CD14-positive monocyte (primary cell): ENCODE measurements at regions not wholly inside any gene's neighbourhood (a gene's known extent, or its start where the extent isn't known, plus 50 kb on each side); places are given as distances from the start of the nearest gene placed in this dataset.

Source experiments
- DNase-seq, 3 donors: peaks; one replicate each; pipeline ENCODE4 v3.0.0-alpha.2; 2011 to 2022
- H2AFZ ChIP-seq: 2 replicates; pipeline ENCODE4 v1.6.0; 2012; ENCODE audit warnings: mild to moderate bottlenecking, low read depth, low read length, inconsistent platforms; ENCODE audit not compliant: insufficient read depth, poor library complexity, severe bottlenecking
- H3K27ac ChIP-seq, 2 donors: 1 replicate in 1 of 2; 2 replicates in 1 of 2; pipeline ENCODE4 v1.5.1; 2012 to 2013; ENCODE audit warnings: low read length in 2 of 2, control low read depth in 1 of 2, inconsistent platforms in 1 of 2, low read depth in 1 of 2, mild to moderate bottlenecking in 1 of 2
- H3K27me3 ChIP-seq, 2 donors: one replicate each; pipeline versions ENCODE4 v1.6.0 to v1.6.1; 2011 to 2013; ENCODE audit warnings: low read length in 2 of 2; ENCODE audit not compliant: control insufficient read depth in 2 of 2, insufficient read depth in 2 of 2
- H3K36me3 ChIP-seq, 2 donors: replicated peaks in 1 of 2; 1 replicate in 1 of 2; 2 replicates in 1 of 2; pipeline versions ENCODE4 v1.5.1 to v1.6.1; 2012 to 2013; ENCODE audit warnings: low read length in 2 of 2, control low read depth in 1 of 2, inconsistent platforms in 1 of 2, mild to moderate bottlenecking in 1 of 2; ENCODE audit not compliant: insufficient read depth in 2 of 2, control insufficient read depth in 1 of 2
- H3K4me1 ChIP-seq, 2 donors: 1 replicate in 1 of 2; 2 replicates in 1 of 2; pipeline versions ENCODE4 v1.5.1 to v1.6.1; 2012 to 2013; ENCODE audit warnings: low read length in 2 of 2, control low read depth in 1 of 2, inconsistent platforms in 1 of 2, mild to moderate bottlenecking in 1 of 2, moderate library complexity in 1 of 2; ENCODE audit not compliant: insufficient read depth in 2 of 2, control insufficient read depth in 1 of 2
- H3K4me2 ChIP-seq: replicated peaks from 2 replicates; pipeline ENCODE3; 2012; ENCODE audit warnings: low read length, moderate library complexity, mild to moderate bottlenecking; ENCODE audit not compliant: poor library complexity, severe bottlenecking; ENCODE audit errors: extremely low read depth
- H3K4me3 ChIP-seq, 3 experiments: fragments of 200-600 bp in 1 of 3; sonication (generic) in 1 of 3; replicated peaks in 1 of 3; 1 replicate in 2 of 3; 2 replicates in 1 of 3; pipeline ENCODE4 v1.5.1; 2011 to 2013; ENCODE audit warnings: low read length in 3 of 3, mild to moderate bottlenecking in 3 of 3, control low read depth in 2 of 3, low read depth in 2 of 3, inconsistent platforms in 1 of 3, moderate library complexity in 1 of 3
- H3K79me2 ChIP-seq: 2 replicates; pipeline ENCODE4 v1.6.0; 2012; ENCODE audit warnings: mild to moderate bottlenecking, control low read depth, inconsistent platforms, low read length, moderate library complexity; ENCODE audit not compliant: insufficient read depth
- H3K9ac ChIP-seq: 2 replicates; pipeline ENCODE4 v1.6.0; 2017; ENCODE audit warnings: low read length, mild to moderate bottlenecking; ENCODE audit not compliant: insufficient read depth, poor library complexity, severe bottlenecking
- H3K9me3 ChIP-seq, 2 donors: replicated peaks in 1 of 2; 1 replicate in 1 of 2; 2 replicates in 1 of 2; pipeline versions ENCODE4 v1.5.1 to v1.6.1; 2012 to 2013; ENCODE audit warnings: low read length in 2 of 2, control low read depth in 1 of 2; ENCODE audit not compliant: control insufficient read depth in 1 of 2, insufficient read depth in 1 of 2
- H4K20me1 ChIP-seq: 2 replicates; pipeline ENCODE4 v1.6.0; 2012; ENCODE audit warnings: mild to moderate bottlenecking, low read length, control low read depth, moderate library complexity; ENCODE audit not compliant: insufficient read depth
- H3K27ac Mint-ChIP-seq, 7 donors: one replicate each; pipeline ENCODE4 v1.8.0; 2020; ENCODE audit warnings: mild to moderate bottlenecking in 7 of 7, mixed read lengths in 7 of 7, moderate library complexity in 6 of 7, inconsistent platforms in 2 of 7
- H3K27me3 Mint-ChIP-seq, 3 donors: one replicate each; pipeline ENCODE4 v1.8.0; 2021 to 2022; ENCODE audit warnings: low read depth in 3 of 3, mild to moderate bottlenecking in 3 of 3, mixed read lengths in 3 of 3, moderate library complexity in 3 of 3, inconsistent platforms in 1 of 3
- H3K36me3 Mint-ChIP-seq, 2 donors: one replicate each; pipeline ENCODE4 v1.8.0; 2020; ENCODE audit warnings: mixed read lengths in 2 of 2, inconsistent platforms in 1 of 2, mild to moderate bottlenecking in 1 of 2
- H3K4me1 Mint-ChIP-seq: one replicate; pipeline ENCODE4 v1.8.0; 2020; ENCODE audit warnings: mild to moderate bottlenecking, mixed read lengths
- H3K4me3 Mint-ChIP-seq, 2 donors: one replicate each; pipeline ENCODE4 v1.8.0; 2020; ENCODE audit warnings: mild to moderate bottlenecking in 2 of 2, mixed read lengths in 2 of 2, moderate library complexity in 1 of 2
- H3K9me3 Mint-ChIP-seq, 7 donors: one replicate each; pipeline ENCODE4 v1.8.0; 2020 to 2022; ENCODE audit warnings: mixed read lengths in 7 of 7, mild to moderate bottlenecking in 6 of 7, moderate library complexity in 6 of 7, inconsistent platforms in 2 of 7
- CTCF ChIP-seq: fragments of 200-600 bp; IDR thresholded peaks from one replicate; pipeline ENCODE4 v1.8.0; 2022; ENCODE audit warnings: antibody characterized with exemption, mild to moderate bottlenecking
- WGBS: methylation state at CpG from one replicate; pipeline ENCODE4 v1.1.5; 2013; ENCODE audit warnings: missing lambda C conversion rate; ENCODE audit not compliant: insufficient coverage; 5-methylcytosine and 5-hydroxymethylcytosine counted together
- intact Hi-C, 2 donors: fragments of 100-400 bp; cut with micrococcal nuclease; formaldehyde crosslinking; loops; one replicate each; pipeline versions ENCODE4 v1.15.0 to v1.15.1; 2023

- intact Hi-C loops = no loop called here
- Mint-ChIP-seq H3K4me3 (no peak overlapping the region), H3K36me3 (no peaks in the 10 kb centered on the region), H3K27ac (no peak overlapping the region), H3K27me3 (no peaks in the 10 kb centered on the region), H3K9me3 (peaks cover 0 to 4% (median 3%) of the 10 kb centered on the region in 7 donors), H3K4me1 (no peaks in the 10 kb centered on the region)
- no peaks in the 10 kb centered on the region for H4K20me1 ChIP-seq
- H3K79me2 ChIP-seq = no peaks in the 10 kb centered on the region
- WGBS = 83% methylated on average over 1 of the region's 2 CpGs
- no peak overlapping the region for H3K4me3 ChIP-seq
- H3K27ac ChIP-seq = no peak overlapping the region
- TF ChIP-seq CTCF = no peak
- H3K9ac ChIP-seq = no peak overlapping the region
- H3K27me3 ChIP-seq = no peaks in the 10 kb centered on the region
- DNase-seq = no peak
- no peaks in the 10 kb centered on the region for H3K4me1 ChIP-seq
- no peak overlapping the region for H2AFZ ChIP-seq
- no peak overlapping the region for H3K4me2 ChIP-seq
- no peaks in the 10 kb centered on the region for H3K36me3 ChIP-seq
- H3K9me3 ChIP-seq = no peaks in the 10 kb centered on the region
These were observed 1453.4 kb downstream of the STIM2 start for GRCh38 chr4:28313729-28314713.

GRCh38 chr4:28317221-28317620, 1456.6 kb downstream of the STIM2 start:
- Mint-ChIP-seq H3K27me3 (no peaks in the 10 kb centered on the region), H3K27ac (no peak overlapping the region), H3K4me3 (no peak overlapping the region), H3K9me3 (peaks cover 0 to 3% (median 0%) of the 10 kb centered on the region in 7 donors), H3K36me3 (no peaks in the 10 kb centered on the region), H3K4me1 (no peaks in the 10 kb centered on the region)
- 100% methylated on average over 1 of the region's 2 CpGs for WGBS
- Histone ChIP-seq H3K4me1 (no peaks in the 10 kb centered on the region), H3K9me3 (no peaks in the 10 kb centered on the region), H2AFZ (no peak overlapping the region), H4K20me1 (no peaks in the 10 kb centered on the region), H3K9ac (no peak overlapping the region), H3K27me3 (no peaks in the 10 kb centered on the region), H3K4me2 (no peak overlapping the region), H3K4me3 (no peak overlapping the region), H3K36me3 (no peaks in the 10 kb centered on the region), H3K27ac (no peak overlapping the region), H3K79me2 (no peaks in the 10 kb centered on the region)
- TF ChIP-seq CTCF = no peak
- no peak for DNase-seq
- intact Hi-C loops = no loop called here
